ENCODE measurements at regions not wholly inside any gene's neighbourhood (a gene's known extent, or its start where the extent isn't known, plus 50 kb on each side); places are given as distances from the start of the nearest gene placed in this dataset.

DNA sequence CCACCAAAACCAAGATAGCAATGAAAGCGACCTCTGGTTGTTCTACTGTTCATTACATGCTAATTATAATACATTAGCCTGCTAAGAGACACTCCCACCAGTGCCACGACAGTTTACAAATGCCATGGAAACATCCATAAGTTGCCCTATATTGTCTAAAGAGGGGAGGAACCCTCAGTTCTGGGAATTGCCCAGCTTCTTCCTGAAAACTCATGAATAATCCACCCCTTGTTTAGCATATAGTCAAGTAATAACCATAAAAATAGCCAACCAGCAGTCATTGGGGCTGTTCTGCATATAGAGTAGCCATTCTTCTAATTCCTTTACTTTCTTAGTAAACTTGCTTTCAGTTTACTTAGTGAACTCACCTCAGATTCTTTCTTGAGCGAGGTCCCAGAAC is 189.8 kb upstream of the SOX11 start:
- TF ChIP-seq, protein P1, sequence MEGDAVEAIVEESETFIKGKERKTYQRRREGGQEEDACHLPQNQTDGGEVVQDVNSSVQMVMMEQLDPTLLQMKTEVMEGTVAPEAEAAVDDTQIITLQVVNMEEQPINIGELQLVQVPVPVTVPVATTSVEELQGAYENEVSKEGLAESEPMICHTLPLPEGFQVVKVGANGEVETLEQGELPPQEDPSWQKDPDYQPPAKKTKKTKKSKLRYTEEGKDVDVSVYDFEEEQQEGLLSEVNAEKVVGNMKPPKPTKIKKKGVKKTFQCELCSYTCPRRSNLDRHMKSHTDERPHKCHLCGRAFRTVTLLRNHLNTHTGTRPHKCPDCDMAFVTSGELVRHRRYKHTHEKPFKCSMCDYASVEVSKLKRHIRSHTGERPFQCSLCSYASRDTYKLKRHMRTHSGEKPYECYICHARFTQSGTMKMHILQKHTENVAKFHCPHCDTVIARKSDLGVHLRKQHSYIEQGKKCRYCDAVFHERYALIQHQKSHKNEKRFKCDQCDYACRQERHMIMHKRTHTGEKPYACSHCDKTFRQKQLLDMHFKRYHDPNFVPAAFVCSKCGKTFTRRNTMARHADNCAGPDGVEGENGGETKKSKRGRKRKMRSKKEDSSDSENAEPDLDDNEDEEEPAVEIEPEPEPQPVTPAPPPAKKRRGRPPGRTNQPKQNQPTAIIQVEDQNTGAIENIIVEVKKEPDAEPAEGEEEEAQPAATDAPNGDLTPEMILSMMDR (IDR thresholded peaks at IDR 0.05): no peak
- no peak for TF ChIP-seq EZH2 (IDR thresholded peaks at IDR 0.05)

All from neural progenitor cell (in vitro differentiated cells).